Lung (tissue), 11 donors: ENCODE measurements at regions not wholly inside any gene's neighbourhood (a gene's known extent, or its start where the extent isn't known, plus 50 kb on each side); places are given as distances from the start of the nearest gene placed in this dataset.
A peak's percentile ranks its signal among the peaks of the same experiment; 100 is the strongest.

ENCODE experiments used
- ATAC-seq: fragments of 200-7000 bp; cut with Tn5 transposase; one replicate; pipeline ENCODE4 v1.9.1; 2020; ENCODE audit warnings: moderate number of reproducible peaks; ENCODE audit not compliant: insufficient read depth, low FRiP score
- DNase-seq, 3 donors: peaks; one replicate each; pipeline ENCODE4 v3.0.0-alpha.2; 2013 to 2017
- H3K27ac ChIP-seq, 2 donors: one replicate each; pipeline ENCODE4 v1.5.1; 2013; ENCODE audit warnings: mild to moderate bottlenecking in 2 of 2, moderate library complexity in 2 of 2, control low read depth in 1 of 2, inconsistent platforms in 1 of 2, low read depth in 1 of 2, low read length in 1 of 2
- H3K27me3 ChIP-seq, 3 donors: one replicate each; pipeline ENCODE4 v1.5.1; 2013; ENCODE audit warnings: low read length in 2 of 3; ENCODE audit not compliant: control insufficient read depth in 3 of 3, insufficient read depth in 3 of 3
- H3K36me3 ChIP-seq, 4 donors: one replicate each; pipeline ENCODE4 v1.5.1; 2013; ENCODE audit warnings: low read length in 4 of 4, mild to moderate bottlenecking in 1 of 4, moderate library complexity in 1 of 4; ENCODE audit not compliant: control insufficient read depth in 4 of 4, insufficient read depth in 4 of 4
- H3K4me1 ChIP-seq, 5 donors: one replicate each; pipeline ENCODE4 v1.5.1; 2013; ENCODE audit warnings: low read length in 5 of 5, mild to moderate bottlenecking in 2 of 5, moderate library complexity in 1 of 5; ENCODE audit not compliant: control insufficient read depth in 5 of 5, insufficient read depth in 5 of 5
- H3K4me3 ChIP-seq: one replicate; pipeline ENCODE4 v1.5.1; 2013; ENCODE audit warnings: mild to moderate bottlenecking, control low read depth, moderate library complexity
- H3K9ac ChIP-seq, 2 donors: one replicate each; pipeline ENCODE4 v1.5.1; 2013; ENCODE audit warnings: low read length in 2 of 2, control low read depth in 1 of 2; ENCODE audit not compliant: insufficient read depth in 1 of 2
- H3K9me3 ChIP-seq, 4 donors: one replicate each; pipeline ENCODE4 v1.5.1; 2013; ENCODE audit warnings: low read length in 3 of 4, mild to moderate bottlenecking in 1 of 4, moderate library complexity in 1 of 4; ENCODE audit not compliant: control insufficient read depth in 4 of 4, insufficient read depth in 3 of 4
- WGBS, 2 donors: extraction: QIAGEN DNeasy Blood & Tissue Kit; methylation state at CpG; one replicate each; pipeline ENCODE4 v1.1.7; 2013; 5-methylcytosine and 5-hydroxymethylcytosine counted together
- TF ChIP-seq, protein P1 (sequence below): IDR thresholded peaks from 2 replicates; pipeline ENCODE4 v1.5.1; 2012; ENCODE audit warnings: mild to moderate bottlenecking; ENCODE audit errors: control extremely low read depth, extremely low read depth
- donor health status: control.
- donor health status: control.
- donor health status: Bipolar disorder and iron deficiency.
- donor health status: healthy.
- donor health status: DM: yes; HTN: yes; CAD: no.

- WGBS, 2 donors: 93 to 97% methylated on average over 5 of the region's 5 CpGs
- Histone ChIP-seq H3K36me3 (no peaks in the 10 kb centered on the region), H3K4me1 (peaks cover 0 to 6% (median 0%) of the 10 kb centered on the region in 5 donors), H3K9ac (no peak overlapping the region), H3K4me3 (no peak overlapping the region), H3K9me3 (peaks cover 0 to 12% (median 1%) of the 10 kb centered on the region in 4 donors), H3K27ac (no peak overlapping the region), H3K27me3 (no peaks in the 10 kb centered on the region)
- ATAC-seq: no peak
- DNase-seq: no peak
- TF ChIP-seq, protein P1, sequence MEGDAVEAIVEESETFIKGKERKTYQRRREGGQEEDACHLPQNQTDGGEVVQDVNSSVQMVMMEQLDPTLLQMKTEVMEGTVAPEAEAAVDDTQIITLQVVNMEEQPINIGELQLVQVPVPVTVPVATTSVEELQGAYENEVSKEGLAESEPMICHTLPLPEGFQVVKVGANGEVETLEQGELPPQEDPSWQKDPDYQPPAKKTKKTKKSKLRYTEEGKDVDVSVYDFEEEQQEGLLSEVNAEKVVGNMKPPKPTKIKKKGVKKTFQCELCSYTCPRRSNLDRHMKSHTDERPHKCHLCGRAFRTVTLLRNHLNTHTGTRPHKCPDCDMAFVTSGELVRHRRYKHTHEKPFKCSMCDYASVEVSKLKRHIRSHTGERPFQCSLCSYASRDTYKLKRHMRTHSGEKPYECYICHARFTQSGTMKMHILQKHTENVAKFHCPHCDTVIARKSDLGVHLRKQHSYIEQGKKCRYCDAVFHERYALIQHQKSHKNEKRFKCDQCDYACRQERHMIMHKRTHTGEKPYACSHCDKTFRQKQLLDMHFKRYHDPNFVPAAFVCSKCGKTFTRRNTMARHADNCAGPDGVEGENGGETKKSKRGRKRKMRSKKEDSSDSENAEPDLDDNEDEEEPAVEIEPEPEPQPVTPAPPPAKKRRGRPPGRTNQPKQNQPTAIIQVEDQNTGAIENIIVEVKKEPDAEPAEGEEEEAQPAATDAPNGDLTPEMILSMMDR: no peak
Observed at GRCh38 chr21:43320526-43320925, 106.4 kb downstream of the SIK1 start.

- 70 to 78% methylated on average over 32 of the region's 32 CpGs for WGBS, 2 donors
- peaks cover 0 to 6% (median 0%) of the 10 kb centered on the region in 5 donors for H3K4me1 ChIP-seq
- TF ChIP-seq, protein P1: no peak
- no peak overlapping the region for H3K9ac ChIP-seq
- no peaks in the 10 kb centered on the region for H3K27me3 ChIP-seq
- no peak for ATAC-seq
- no peaks in the 10 kb centered on the region for H3K36me3 ChIP-seq
- H3K4me3 ChIP-seq: no peak overlapping the region
- peaks cover 0 to 12% (median 1%) of the 10 kb centered on the region in 4 donors for H3K9me3 ChIP-seq
- DNase-seq: peak in 2 of 3 donors; percentile 62 to 65
- no peak overlapping the region for H3K27ac ChIP-seq
Observed at GRCh38 chr21:43318841-43319781, 107.8 kb downstream of the SIK1 start.

DNA sequence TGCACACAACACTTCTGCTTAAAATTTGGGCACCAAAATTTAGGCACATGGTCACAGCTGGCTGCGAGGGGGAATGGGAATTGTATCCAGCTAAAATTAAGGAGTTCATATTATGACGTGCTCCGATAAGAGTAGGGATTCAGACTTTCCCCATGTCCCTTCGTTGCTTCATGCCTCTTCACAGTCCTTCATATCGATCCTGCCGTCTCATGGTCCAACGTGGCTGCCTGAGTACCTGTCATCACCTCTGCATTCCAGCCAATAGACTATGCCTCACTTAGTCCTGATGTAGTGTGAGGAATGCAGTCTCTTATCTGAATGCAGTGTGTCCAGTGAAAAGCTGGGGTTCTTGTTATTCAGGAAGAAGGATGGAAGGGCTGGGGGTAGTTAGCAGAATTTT lies 108.6 kb downstream of the SIK1 start:
- no peak overlapping the region for H3K27ac ChIP-seq
- no peak for ATAC-seq
- TF ChIP-seq, protein P1: no peak

More for the DNA sequence above, 108.6 kb downstream of the SIK1 start:
- no peak overlapping the region for H3K4me3 ChIP-seq
- H3K4me1 ChIP-seq: peaks cover 0 to 3% (median 0%) of the 10 kb centered on the region in 5 donors
- H3K9ac ChIP-seq: no peak overlapping the region
- 94% methylated on average over 7 of the region's 7 CpGs for WGBS, 2 donors
- H3K27me3 ChIP-seq: no peaks in the 10 kb centered on the region
- H3K9me3 ChIP-seq: peaks cover 0 to 12% (median 1%) of the 10 kb centered on the region in 4 donors
- DNase-seq: no peak
- no peaks in the 10 kb centered on the region for H3K36me3 ChIP-seq
